Stimulated activated CD8-positive, alpha-beta memory T cell treated with anti-CD3 and anti-CD28 coated beads, Interleukin-7, amount 100 ng/mL, for 1 hour (primary cell): ENCODE measurements at regions not wholly inside any gene's neighbourhood (a gene's known extent, or its start where the extent isn't known, plus 50 kb on each side); places are given as distances from the start of the nearest gene placed in this dataset.

Experiments used
- DNase-seq, 2 donors: peaks; one replicate each; pipeline ENCODE4 v3.0.0-alpha.2; 2020; ENCODE audit warnings: low read depth in 2 of 2

DNA sequence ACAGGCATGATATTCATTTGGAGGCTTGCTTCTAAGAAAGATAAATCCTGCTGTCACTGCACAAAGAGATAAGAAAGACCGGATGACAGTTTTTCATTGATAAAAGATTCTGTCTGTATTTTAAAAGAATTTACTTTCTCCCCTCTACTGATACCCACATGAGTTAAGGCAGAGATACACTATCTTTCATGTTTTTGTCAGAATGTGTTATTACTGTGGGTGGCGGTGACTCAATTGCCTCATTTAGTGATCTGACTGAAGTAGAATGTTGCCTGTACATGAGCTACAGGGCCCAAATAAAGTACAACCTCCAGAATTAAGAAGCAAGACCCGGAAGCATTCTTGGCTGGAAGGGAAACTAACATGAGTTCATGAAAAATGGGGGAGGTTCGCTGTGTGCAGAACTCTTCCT is 480.0 kb downstream of the SLC4A3 start:
- no peak for DNase-seq

DNA sequence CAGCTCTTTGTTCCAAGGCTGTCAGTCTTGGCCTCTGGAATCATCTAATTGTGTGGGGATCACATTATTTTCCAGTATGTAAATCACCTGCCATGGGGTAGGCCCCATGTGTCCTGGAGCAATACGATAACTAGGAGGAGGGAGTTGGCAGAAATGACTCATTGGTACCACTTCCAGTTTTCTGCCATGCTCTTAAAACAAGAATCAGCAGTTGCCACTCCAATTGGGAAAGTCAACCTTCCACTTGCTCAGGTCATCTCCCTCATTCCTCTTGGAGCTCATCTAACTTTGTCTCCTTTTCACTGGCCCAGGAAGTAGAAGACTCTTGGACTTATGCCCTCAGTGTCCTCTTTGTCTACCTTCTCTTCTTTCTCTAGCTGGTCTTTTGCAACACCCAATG is 487.0 kb downstream of the SLC4A3 start:
- DNase-seq, result no peak

DNA sequence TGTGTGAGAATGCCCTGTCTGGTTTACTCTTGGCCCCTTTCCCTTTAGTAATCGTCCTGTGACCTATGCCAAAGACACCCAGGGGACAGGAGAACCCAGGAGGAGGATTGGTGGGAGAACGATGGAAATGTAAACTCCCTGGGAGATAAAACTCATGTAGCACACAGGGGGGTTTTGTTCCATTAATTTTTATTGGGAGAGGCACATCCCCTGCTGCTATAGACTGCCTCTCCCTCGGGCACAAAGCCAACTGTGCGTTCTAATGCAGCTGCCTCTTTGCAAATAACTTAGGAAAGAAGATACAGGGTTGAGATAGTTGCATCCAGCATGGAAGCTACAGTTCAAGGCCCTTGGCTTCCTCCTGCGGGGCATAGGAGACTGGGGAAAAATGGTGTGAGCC is 489.6 kb downstream of the SLC4A3 start:
- no peak for DNase-seq

DNA sequence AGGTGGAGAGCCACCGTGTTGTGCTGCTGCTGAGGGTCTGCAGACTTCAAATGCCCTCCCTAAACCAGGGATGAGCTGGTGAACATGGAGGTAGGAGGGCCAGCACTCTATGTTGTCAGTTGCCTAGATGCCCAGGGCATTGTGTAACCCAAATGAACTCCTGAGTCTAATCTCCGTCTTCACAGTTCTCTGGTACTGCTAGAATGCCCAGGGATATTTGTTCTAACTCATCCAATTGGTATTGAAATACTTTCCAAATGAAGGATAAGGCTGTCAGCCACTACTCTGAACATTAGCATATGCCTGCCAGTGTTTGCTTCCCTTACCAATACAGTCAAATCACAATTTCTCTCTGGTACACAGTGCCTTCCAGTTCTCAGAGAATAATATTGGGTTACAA is 492.6 kb downstream of the SLC4A3 start:
- DNase-seq, result no peak

DNA sequence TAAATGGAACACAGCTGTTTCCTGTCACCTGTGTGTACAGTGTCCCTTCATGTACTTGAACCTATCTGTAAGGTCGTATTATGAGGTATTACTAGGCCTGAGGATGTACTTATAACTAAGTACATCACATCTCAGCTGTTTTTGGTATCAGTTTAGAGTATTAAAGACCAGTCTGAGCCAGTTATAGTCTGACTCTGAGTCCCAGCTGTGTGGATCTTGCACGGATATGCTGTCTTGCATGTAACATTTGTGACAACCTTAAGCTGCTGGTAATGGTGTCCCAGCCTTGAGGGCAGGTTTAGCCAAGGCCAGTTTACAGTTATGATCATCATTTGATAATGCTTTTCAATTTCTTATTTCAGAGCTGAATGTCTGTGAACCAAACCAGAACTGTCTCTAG is 496.3 kb downstream of the SLC4A3 start:
- no peak for DNase-seq

DNA sequence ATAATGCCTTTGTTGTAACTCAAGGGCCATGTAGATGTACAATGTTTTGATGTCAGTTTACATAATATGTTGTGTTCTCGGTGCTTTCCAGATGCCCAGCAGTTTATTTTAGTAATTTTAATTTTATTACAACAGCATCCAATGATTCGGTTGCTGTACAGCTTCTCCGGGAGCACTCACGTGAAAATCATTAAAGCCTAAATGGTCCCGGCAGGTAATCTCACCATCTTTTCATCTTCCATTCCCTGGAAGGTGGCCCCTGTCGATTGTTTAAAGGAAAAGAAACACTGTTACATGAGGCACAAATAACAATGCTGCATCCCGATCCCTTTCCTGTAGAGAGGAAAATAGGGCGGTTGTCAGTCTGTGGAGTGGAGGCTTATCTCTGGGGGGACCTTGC is 498.1 kb downstream of the SLC4A3 start:
- no peak for DNase-seq

DNA sequence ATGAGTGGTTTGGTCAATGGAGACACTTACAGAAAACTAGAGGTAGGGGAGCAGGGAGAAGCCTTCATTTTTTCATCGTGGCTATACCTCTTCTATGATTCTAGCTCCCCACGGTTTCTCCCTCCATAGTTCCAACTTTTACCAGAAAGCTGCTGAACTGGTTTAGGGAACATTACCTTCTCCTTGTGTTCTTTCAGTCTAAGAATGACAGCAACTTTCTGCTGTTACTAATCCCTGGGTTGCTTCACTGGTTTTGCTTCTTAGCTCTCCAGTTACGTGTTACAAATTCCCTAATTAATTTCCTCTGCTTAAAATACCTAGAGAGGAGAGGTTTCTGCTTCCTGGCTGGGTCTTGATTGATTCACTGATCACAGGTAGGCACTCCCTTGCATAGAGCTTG is 499.9 kb downstream of the SLC4A3 start:
- no peak for DNase-seq

DNA sequence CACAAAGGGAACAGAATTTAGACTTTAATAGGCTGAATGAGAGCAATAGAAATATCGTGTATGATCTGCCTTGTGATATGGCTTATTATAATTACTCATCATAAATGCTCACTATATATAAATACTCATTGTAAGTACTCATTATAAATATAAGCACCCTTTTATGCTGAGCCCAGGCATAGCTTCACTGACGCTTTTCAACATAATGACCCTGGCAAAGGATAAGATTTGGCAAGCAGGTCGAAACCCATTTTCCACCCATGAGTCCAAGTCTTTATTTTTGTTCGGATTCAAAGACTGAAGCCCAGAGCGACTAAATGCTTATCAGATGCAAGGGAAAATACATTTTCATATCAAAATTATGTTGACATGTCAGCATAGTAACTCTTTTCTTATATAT is 500.4 kb downstream of the SLC4A3 start:
- no peak for DNase-seq

DNA sequence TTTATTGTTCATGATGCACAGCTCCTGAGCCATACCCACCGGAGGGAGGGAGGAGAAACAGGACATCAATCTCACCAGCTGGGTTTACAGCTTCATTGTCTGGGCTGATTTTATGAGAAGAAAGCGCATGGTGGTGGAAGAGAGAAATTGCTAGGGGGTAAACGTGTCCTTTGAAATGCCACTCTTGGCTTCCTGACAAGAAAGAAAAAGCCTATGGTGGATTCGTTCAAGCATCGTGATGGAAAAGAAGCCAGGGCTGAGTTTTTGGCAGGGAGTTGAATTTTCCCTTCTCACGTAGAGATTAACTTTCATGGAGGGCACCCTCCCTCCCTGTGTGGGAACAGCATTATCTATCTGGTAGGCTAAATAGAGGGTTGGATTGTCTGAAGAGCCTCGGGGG is 502.0 kb downstream of the SLC4A3 start:
- DNase-seq, result no peak

DNA sequence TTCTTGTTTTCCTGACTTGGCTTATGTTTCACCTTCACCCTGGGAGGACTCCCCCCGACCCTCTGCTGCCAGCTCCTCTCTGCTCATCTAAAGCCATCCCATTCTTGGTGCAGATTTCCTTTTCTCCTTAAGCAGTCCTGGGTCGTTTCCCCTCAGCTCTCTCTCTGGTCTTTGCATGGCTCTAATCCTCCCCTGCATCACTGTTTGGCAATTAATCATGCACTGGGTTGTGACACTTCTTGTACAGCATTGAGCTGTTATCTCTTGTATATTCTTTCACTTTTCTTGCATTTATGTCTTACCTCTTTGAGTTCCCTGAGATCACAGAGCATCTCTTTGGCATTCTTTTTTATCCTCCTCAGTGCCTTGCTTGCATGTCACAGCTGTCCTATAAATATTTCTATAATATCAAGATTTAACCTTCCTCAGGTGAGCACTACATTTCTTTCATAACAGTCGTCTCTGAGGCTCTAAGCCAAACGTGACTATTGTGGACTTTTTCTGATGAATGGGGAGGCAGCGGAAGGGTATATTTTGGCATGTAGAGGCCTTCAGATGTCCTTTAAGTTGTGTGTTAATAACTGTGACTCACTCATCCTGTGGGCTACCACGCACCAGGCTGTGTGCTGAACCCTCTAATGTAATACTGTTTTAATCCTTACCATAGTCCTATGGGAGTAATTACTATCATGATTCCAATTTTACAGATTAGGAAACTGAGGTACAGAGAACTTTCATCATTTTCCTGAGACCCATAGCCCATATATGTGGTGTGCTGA is 507.5 kb downstream of the SLC4A3 start:
- DNase-seq, result no peak

DNA sequence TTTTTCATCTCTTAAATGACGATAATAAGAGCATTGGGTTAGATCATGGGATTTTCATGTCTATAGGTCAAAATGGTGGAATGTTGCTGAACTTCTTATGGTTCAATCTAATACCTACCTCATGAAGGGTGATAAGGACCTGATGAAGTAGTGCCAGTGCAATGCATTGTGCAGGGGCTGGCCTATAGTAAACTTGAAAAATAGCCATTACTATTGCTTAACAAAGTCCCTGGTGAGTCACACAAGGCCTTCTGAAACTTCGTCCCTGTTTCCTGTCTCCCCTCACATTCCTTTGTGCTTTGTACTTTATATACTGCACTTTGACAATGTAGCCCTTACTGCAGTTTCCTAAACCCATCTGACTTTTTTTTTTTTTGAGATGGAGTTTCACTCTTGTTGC is 515.9 kb downstream of the SLC4A3 start:
- no peak for DNase-seq

DNA sequence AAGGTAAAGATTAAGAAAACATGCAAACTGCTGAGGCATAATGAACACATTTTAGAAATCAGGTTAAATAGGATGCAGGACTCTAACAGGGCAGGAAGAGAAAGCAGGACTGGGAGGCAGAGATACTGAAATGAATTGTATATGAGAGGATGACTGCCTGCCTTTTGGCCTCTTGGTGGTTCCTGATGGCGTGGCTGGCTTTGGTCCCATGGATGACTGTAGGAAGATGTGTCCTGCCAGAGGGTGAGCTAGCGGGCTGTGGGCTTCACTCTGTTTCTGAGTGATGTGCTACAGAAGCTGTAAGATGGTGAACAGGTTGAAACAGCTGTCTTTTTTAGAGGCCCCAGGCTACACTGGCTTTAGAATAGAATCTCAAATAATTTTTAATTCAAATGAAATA is 517.0 kb downstream of the SLC4A3 start:
- no peak for DNase-seq

DNA sequence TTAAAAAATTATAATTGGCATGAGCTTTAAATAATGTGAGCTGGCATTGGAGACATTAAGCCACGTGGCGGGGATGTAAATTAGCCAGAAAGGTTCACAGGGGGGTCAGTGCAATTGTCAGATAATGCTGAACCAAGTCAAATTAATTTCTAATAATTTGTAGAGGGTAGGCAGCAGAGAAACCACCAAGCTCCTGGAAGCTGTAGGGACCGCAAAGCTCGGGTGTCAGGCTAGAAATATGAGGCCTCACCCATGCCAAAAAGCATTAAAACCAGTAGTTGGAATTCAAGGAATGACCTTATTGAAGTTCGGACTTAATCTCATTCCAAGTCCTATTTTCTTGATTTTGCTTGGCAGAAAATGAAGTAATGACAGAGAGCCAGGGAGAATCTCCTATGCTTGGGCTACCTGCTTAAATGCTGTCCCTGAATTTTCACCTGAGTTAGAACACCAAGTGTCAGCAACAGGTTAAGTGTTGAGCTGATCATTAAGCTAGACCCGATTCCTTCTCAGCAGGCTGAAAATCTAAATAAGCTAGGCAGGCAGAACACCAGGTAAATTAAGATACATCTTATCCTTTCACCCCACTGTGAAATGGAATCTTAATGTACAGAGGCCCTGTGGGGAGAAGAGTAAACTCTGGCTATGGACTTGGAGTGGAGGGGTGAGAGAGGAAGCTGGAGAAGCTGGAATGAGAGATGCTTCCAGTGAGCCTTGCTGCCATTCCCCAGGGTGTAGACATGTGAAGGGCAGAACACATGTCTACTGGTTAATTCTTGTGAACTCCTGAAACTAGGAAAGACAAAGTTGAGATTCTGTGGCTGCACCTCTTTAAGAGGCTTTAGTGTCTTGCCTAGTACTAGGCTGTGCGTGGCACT is 520.0 kb downstream of the SLC4A3 start:
- no peak for DNase-seq

DNA sequence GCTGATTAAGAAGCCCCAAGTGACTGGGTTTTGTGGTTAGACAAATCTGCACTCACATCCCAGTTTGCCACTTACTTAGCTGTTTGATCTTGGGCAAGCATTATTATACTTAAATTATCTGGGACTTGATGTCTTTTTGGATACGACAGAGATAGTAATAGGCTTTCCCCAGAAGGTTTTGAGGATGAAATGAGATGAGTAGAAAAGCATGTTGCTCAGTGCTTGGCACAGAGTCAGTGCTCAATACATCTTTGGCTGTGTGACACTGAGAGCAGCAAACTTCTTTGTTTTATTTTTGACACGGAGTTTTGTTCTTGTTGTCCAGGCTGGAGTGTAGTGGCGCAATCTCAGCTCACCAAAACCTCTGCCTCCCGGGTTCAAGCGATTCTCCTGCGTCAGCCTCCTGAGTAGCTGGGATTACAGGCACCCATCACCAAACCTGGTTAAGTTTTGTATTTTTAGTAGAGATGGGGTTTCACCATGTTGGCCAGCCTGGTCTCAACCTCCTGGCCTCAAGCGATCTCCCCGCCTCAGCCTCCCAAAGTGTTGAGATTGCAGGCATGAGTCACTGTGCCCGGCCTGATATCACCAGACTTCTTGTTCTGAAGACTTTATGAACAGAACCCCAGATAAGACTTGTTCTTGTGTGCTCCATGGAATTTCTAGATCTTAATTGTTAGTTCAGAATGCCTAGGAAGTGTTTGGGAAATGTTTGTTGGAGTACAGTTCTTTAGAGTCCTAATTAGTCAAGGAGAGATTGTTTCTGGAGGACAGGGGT is 521.2 kb downstream of the SLC4A3 start:
- DNase-seq, result no peak

DNA sequence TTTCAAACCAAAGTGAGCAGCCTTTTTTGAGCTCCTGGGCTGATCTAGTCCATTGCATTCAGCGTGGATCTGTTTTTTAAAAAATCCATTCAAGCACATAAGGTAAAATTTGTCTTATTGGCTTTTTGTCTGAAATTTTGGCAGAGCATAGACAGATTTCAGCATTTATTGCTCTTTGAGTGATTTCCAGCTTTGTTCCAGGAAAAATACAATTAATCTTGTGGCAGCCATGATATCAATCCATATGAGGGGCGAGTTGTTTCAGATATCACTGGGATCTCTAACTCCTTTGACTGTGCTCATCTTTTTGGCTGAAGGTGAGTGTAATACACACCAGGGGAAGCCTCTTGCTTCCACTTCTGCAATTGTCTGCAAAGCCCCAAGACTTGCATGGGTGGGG is 523.9 kb downstream of the SLC4A3 start:
- no peak for DNase-seq

DNA sequence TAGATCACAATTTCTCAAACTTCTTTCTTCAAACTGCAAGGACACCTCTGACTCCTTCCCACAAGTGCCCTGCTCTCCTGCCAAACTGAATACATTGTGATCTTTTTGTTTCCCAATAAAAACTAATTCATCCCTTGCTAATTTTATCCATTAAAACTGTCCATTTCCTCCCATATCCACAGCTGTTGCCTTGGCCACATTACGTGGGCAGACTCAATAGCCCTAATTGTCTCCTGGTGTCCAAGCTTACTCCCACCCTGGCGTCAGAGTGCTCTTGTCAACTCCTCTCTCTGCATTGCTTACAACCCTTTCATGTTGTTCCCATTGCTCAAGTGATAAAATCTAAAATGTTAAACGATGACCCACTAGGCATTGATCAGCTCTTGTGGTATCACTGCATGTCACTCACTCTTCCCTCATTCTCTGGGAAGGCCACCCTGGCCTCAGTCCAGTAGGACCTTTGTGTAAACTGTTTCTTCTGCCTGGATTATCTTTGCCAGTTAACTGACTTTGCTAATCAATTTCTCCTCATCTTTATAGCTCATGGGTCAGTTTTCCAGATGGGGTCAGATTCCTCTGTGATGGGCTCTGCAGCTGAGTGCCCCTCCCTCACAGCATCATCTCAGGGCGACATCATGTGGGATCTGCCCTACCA is 525.0 kb downstream of the SLC4A3 start:
- no peak for DNase-seq

DNA sequence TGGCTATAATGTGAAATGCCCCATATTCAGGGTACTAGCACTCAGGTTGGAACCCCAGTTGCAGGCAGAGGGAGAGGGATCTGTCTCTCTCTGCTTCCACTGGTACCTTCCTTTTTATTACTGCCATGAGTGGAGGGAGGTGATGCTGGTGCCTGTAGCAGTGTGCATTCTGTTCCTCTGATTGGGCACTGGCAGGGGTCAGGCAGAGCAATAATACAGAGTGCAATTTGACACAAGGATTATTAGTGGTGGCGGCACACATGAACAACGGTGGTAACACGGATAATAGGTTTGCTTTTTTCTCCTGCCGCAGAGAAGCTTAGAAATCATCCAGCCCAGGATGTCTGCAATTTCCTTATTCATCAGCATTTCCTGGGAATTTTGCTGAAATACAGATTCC is 525.7 kb downstream of the SLC4A3 start:
- no peak for DNase-seq

DNA sequence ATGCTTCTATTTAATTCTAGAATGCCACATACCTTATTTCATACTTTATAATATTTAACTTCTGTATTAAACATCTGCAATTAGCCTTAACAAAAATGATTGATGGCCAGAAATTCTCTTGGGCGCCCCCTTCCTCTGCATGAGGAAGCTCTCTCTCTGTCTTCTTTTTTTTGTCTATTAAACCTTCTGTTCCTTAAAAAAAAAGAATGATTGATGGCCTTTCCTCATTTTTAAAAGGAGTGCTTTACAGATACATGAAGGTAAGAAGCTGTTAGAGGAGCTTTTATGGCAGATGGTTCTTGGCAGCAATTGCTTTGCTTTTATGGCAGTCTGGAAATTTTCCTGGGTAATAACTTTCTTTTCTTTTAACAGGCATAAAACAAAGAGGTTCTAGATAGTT is 526.9 kb downstream of the SLC4A3 start:
- DNase-seq, result no peak

DNA sequence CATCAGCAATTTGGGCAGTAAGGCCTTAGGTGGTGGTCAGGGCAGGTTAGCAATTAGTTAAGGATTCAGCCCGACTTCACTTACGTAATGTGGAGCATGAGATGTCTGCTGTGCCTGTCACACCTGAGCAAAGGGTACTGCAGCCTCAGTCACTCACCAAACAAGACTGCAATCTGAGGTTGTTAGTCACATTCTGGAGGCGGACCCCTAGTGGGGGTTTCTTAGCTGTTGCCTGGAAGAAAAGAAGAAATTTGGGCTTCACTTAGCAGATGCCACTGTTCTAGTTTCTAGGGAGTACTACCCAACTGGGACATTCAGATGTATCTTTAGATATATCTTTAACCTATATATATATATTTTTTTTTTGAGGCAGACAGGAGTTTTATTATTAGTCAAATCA is 529.9 kb downstream of the SLC4A3 start:
- DNase-seq, result no peak

DNA sequence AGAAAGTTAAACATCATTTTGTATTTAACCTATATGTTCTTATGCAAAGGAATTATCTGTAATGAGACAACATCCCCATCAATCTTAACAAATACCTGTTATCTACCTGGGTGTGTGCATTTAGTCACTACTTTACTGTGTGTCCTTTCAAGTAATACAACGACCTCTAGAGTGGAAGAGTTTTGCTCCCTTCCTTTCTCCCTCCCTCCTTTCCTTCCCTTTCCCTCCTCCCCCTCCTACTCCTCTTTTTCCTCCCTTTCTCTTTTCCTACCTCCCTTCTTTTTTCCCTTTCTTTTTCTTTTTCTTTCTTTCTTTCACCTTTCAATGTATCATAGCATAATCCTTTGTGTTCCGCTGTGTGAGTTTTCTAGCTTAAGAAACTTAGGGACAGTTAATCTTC is 532.3 kb downstream of the SLC4A3 start:
- DNase-seq, result no peak

DNA sequence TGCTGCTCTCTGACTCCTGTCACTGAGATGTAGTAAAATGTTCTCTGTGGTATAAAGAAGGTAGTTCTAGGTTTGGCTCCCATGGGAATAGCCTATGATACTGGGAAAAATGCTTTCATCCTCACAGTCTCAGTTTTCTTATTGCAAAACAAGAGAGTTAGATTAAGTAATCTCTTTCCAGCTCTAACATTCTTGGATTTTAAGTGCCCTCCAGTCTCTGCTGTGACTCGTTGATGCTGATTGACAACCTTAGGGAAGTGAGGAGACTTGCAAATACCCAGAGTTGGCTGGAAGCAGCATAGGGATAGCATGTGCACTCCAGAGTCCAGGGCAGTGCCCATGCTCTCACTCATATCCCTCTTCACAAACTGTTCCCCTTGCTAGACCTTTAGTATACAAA is 534.9 kb downstream of the SLC4A3 start:
- DNase-seq, result no peak

DNA sequence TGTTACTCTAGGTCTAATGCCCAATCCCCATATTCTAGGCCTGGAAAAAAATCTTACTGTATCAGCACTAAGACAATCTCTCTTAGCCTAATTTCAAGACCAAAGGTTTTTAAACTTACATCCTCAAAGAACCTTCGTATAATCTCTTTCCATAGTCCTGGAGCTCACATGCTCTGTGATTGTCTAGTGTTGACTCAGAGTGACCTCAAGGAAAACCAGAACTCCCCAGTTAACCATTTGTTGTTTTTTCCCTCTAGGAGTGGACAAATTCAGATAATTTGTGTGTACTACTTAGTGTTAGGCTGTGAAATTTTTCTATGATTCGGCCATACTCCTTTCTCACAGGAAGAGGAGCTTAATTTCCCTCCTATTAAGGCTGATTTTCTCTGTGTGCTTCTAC is 536.1 kb downstream of the SLC4A3 start:
- DNase-seq, result no peak
